GM10266 (cell line): ENCODE measurements at regions not wholly inside any gene's neighbourhood (a gene's known extent, or its start where the extent isn't known, plus 50 kb on each side); places are given as distances from the start of the nearest gene placed in this dataset.
"Not testable (repeated sequence)": the region's sequence is repeated elsewhere in the genome, so short reads cannot be mapped to it uniquely, and the experiment has no call there.

ENCODE experiments used
- DNase-seq: peaks from one replicate; pipeline ENCODE4 v3.0.0; 2012; ENCODE audit errors: extremely low spot score
- CTCF ChIP-seq: IDR thresholded peaks from 2 replicates; pipeline ENCODE4 v1.5.1; 2012; ENCODE audit warnings: mild to moderate bottlenecking, low read depth; ENCODE audit not compliant: control insufficient read depth, insufficient read depth; ENCODE audit errors: missing control alignments

DNA sequence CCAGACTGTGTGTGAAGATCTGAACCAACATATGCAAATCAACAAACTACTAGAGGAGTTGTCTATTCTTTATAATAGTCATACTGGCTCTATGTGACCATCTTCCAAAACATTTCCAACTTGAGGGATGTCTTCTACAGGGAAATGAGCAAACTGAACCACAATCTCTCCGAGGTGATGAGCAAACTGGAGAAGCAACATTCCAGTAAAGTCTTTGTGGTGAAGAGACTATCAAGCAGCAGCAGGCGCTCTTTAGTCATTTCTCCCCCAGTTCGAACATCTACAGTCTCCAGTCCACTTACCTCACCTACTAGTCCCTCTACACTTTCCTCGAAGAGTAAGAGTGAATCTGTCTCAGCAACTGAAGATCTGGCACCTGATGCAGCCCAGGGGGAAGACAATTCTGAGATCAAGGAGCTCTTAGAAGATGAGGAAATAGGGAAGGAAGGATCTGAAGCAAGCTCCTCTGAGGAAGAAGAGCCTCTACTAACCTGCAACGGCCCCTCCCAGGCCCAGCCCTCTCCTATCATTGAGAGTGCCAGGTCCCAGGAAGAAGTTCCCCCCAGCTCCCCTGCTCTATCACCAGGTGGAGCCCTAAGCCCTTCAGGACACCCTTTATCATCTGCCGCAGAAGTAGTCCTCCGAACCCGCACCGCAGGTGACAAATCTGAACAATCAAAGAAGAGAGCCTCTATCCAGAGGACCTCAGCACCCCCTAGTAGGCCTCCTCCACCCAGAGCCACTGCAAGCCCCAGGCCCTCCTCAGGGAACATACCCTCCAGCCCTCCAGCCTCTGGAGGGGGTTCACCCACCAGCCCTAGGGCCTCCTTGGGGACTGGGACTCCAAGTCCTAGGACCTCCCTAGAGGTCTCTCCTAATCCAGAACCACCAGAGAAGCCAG lies 98.1 kb downstream of the HNRNPD start:
- TF ChIP-seq CTCF, result no peak
- no peak for DNase-seq

DNA sequence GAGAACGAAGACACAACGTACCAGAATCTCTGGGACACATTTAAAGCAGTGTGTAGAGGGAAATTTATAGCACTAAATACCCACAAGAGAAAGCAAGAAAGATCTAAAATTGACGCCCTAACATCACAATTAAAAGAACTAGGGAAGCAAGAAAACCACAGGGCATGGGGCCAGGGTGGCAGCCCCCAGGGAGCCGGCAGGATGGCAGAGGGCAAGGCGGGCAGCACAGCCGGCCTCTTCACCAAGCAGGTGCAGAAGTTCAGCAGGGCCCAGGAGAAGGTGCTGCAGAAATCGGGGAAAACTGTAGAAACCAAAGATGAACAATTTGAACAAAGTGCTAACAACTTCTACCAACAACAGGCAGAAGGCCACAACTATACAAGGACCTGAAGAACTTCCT lies 99.1 kb downstream of the HNRNPD start:
- not testable (repeated sequence) for DNase-seq

GRCh38 chr4:82272523-82272922 lies 101.3 kb downstream of the HNRNPD start:
- not testable (repeated sequence) for DNase-seq

GRCh38 chr4:82271915-82272480 lies 101.8 kb downstream of the HNRNPD start:
- DNase-seq, result not testable (repeated sequence)

- no peak for TF ChIP-seq CTCF
- DNase-seq, result no peak
These were observed 105.0 kb downstream of the HNRNPD start for GRCh38 chr4:82268826-82269193.

GRCh38 chr4:82268050-82268825 lies 105.6 kb downstream of the HNRNPD start:
- peak; percentile 46 for DNase-seq

GRCh38 chr4:82267506-82267905 lies 106.3 kb downstream of the HNRNPD start:
- no peak for TF ChIP-seq CTCF
- DNase-seq, result no peak

More at GRCh38 chr4:82268050-82268825, 105.6 kb downstream of the HNRNPD start:
- TF ChIP-seq CTCF, result peak; percentile 76

DNA sequence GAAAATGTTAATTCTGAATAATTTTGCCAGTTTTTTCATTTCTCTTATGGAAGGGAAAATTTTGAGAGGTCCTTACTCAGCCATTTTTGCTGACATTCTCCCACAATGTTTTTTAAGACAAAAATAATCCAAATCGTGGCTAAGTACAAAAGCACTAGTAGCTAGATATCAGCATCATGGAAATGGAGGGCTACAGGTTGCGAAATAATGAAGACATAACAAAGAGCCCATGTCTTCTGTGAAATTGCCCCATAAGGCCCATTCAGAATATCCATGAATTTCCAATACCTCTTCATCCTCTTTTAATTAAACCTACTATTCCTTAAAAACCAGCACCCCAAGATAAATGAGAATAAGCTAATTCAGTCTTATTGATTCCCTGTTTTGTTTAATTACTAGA lies 107.4 kb downstream of the HNRNPD start:
- TF ChIP-seq CTCF, result no peak
- DNase-seq, result no peak
